Right lobe of liver (tissue), 4 donors: ENCODE measurements at regions not wholly inside any gene's neighbourhood (a gene's known extent, or its start where the extent isn't known, plus 50 kb on each side); places are given as distances from the start of the nearest gene placed in this dataset.

ENCODE experiments used
- POLR2A ChIP-seq: fragments of 450-650 bp; IDR thresholded peaks from one replicate; pipeline ENCODE4 v1.6.1; 2017; ENCODE audit warnings: antibody characterized with exemption, mild to moderate bottlenecking
- TF ChIP-seq, protein P1 (sequence below), 4 donors: fragments of 200-600 bp in 3 of 4; fragments of 450-650 bp in 1 of 4; IDR thresholded peaks; one replicate each; pipeline versions ENCODE4 v1.5.1 to v1.8.0; 2016 to 2022; ENCODE audit warnings: antibody characterized with exemption in 4 of 4, mild to moderate bottlenecking in 2 of 4
- donor health status: DM: no; HTN: no; CAD: no.
- donor health status: DM: no; HTN: no; CAD: no.
- donor health status: DM: no; HTN: yes; CAD: no.

DNA sequence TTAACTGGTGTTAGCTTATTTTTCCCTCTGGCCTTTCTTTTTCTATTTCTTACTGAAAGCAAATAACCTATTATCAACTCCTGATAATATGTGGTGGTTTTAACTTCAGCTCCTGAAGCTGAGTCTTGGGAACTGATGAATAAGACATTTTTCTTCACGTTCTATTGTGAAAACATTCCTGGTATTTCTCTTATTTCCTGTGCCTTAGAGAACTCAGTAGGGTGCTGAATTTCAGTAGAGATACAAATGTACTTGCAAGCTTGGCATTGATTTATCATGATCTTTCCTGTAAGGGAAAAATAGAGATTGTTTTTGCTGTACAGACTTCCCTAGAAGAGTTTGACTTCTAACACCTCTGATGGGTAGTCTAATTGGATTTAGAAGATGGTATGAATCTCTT lies 52.8 kb upstream of the DCC start:
- TF ChIP-seq, protein P1, sequence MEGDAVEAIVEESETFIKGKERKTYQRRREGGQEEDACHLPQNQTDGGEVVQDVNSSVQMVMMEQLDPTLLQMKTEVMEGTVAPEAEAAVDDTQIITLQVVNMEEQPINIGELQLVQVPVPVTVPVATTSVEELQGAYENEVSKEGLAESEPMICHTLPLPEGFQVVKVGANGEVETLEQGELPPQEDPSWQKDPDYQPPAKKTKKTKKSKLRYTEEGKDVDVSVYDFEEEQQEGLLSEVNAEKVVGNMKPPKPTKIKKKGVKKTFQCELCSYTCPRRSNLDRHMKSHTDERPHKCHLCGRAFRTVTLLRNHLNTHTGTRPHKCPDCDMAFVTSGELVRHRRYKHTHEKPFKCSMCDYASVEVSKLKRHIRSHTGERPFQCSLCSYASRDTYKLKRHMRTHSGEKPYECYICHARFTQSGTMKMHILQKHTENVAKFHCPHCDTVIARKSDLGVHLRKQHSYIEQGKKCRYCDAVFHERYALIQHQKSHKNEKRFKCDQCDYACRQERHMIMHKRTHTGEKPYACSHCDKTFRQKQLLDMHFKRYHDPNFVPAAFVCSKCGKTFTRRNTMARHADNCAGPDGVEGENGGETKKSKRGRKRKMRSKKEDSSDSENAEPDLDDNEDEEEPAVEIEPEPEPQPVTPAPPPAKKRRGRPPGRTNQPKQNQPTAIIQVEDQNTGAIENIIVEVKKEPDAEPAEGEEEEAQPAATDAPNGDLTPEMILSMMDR (IDR thresholded peaks at IDR 0.05) = no peak
- no peak for TF ChIP-seq POLR2A
